Activated CD4-positive, alpha-beta T cell treated with anti-CD3 and anti-CD28 coated beads, Interleukin-2, amount 50 U/mL, for 1 hour (primary cell): ENCODE measurements at regions not wholly inside any gene's neighbourhood (a gene's known extent, or its start where the extent isn't known, plus 50 kb on each side); places are given as distances from the start of the nearest gene placed in this dataset.
"Not testable (repeated sequence)": the region's sequence is repeated elsewhere in the genome, so short reads cannot be mapped to it uniquely, and the experiment has no call there.

Experiments
- DNase-seq: peaks from one replicate; pipeline ENCODE4 v3.0.0-alpha.2; 2020

DNA sequence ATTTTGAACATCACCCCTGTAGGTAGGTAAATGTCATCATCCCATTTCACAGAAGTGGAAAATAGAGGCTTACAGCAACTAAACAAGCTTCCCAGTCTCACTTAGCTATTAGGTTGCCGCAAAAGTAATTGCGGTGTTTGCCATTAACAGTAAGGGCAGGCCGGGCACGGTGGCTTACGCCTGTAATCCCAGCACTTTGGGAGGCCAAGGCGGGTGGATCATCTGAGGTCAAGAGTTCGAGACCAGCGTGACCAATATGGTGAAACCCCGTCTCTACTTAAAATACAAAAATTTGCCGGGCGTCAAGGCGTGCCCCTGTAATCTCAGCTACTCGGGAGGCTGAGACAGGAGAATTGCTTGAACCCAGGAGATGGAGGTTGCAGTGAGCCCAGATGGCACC, 179.7 kb downstream of the IRF8 start:
- not testable (repeated sequence) for DNase-seq

DNA sequence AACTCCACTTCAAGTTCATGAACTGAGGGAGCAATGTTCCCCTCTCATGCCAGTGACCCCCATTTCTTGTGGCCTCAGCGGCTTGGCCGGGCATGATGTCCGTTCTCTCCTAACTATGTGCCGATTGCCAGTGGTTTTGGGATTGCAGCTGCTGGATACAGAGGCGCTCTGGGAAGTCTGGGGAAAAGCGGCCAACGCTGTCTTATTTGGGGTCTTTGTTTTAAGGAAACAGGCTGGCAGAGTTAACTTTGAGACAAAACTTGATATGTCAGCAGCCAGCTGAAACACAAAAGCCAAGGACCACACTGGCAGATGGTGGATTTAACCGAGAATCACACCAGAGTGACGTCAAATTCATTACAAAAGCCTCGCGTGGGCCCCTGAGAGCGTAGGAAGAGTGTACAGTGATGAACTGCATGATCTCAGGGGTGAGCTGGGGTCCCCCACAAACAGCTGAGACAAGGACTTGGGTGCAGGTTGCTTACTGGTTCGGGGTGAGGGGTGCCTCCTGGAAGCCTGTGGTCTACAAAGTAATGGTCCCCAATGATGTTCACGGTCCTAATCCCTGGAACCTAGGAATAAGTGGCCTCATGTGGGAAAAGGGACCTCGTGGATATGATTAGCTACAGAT, 180.4 kb downstream of the IRF8 start:
- no peak for DNase-seq

DNA sequence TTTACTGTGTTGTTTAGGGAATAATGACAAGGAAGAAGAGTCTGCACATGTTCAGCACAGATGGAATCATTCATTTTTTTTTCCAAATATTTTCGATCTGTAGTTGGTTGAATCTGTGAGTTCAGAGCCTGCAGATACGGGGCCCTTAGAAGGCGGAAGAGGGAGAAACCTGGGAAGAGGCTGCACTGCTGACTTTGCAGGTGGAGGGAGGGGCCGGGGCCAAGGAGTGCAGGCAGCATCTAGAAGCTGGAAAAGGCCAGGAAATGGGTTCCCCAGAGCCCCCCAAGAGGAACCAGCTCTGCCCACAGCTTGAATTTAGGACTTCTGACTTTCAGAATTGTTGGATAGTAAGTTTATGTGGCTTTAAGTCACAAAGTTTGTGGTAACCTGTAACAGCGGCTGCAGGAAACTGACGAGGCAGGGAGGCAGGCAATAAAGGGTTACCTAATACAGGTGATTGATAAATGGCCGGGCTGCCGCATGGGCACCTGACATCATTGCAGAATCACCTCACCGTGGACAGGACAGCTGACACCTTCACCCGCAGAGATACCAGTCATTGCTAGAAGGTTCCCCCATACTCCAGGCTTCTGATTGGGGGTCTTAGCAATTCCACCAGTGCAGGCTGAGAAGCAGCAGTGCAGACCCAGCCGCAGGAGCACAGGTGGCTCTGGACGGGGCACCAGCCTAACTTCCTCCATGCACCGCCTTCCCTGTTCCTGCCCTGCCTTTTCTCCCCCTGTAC, 181.3 kb downstream of the IRF8 start:
- DNase-seq = no peak

DNA sequence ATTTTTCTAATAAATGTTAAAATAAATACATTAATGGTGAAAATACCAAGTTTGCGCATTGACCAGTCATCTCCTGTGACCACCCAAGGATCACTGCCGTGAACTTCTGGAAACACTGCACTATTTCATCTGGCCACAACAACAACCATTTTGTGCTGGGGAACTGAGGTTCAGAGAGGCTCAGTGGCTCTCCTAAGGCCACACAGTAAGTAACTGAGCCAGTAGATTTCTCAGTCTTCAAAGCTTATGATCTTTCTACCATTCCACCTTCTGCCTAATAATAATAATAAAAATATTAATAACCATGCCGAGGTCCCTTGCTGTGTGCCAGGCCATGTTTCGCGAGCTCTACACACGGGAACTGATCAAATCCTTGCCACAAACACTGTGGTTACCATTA, 182.0 kb downstream of the IRF8 start:
- DNase-seq = no peak

DNA sequence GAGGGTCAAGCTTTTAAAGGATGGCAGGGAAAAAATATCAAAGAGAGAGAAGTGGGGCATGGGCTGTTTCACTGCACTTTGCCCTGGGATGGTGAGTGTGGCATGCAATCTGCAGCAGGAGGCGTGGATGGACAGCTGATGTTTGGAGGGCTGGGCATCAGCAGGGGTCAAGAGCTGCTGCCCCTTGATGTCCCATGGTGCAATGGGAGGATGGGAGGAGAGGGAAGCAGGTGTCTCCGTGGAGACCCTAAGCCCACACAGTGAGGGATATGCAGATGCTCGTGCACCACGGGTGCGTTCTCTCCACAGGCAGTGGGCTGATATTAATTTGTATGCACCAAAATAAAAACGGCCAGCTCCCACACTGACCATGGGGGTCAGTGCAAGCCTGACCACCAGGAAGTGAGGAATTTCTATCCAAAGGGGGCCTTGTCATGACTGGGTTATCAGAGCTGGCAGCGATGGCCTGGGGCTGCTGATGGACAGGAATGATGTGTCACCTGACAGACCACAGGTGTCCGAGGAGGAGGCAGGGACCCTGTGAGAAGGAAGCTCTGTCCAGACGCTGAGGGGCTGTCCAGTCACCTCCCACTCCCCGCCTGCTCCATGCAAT, 183.6 kb downstream of the IRF8 start:
- no peak for DNase-seq

DNA sequence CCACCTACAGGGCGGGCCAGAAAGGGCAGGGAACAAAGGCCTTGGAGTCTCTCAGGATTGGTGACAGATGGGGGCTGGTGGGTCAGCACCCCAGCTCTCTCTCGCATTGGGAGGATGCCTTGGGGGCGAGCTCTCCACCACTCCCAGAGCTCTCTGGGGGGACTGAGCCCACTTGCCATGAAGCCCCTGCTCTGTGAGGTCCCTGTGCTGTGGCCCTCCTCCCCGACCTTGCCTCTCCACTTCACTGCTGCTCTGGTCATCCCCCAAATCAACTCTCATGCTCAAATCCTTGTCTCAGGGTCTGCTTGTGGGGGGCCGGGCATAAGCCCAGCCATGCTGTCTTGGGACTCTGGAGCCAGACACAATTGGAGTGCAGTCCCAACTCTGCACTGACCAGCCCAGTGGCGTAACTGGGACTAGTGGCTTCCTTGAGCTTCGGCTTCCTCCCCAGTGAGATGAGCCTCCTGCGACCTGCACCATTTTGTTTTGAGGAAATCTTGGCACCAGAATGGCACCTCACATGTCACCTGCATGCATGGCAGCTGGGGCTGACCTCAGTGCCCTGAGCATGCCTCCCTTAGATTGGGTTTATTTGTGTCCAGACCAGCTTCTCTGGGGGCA, 184.5 kb downstream of the IRF8 start:
- no peak for DNase-seq

DNA sequence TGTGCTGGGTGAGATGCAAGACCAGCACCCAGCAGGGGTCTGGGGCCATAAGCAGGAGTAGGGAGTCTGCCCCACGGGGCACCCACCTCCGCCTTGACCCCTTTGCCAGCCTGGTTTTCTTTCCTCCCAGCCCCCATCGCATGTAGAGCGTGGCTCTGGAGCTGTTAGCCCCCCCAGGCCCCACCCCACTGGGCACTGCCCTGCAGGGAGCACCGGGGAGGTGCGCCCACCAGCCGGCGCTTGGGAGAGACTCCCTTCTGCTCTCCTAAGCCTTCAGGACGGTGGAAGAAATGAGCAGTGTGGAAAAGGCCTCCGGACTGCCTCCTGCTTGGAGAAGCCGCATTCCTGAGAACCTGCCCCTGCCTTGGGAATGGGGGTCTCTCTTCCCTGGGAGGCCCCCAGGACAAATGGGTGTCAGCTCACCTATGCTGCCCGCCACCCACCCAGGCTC, 186.2 kb downstream of the IRF8 start:
- DNase-seq = no peak

DNA sequence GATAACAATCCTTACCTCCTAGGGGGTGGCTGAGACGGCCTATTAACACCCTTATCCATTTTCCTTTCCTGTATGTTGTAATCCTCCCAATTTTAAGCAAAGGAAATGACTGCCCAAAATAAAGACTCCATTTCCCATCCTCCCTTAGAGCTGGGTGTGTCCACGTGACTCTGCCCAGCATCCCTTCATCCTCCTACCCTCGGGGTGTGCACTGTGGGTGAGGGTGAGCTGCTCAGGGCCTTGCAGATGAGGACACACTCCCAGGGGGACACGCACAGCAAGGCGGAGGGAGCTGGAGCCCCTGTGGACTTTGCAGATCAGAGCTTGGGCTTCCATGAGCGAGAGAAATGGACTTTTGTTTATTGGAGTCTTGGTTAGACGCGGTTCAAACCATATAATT, 186.8 kb downstream of the IRF8 start:
- DNase-seq = no peak

DNA sequence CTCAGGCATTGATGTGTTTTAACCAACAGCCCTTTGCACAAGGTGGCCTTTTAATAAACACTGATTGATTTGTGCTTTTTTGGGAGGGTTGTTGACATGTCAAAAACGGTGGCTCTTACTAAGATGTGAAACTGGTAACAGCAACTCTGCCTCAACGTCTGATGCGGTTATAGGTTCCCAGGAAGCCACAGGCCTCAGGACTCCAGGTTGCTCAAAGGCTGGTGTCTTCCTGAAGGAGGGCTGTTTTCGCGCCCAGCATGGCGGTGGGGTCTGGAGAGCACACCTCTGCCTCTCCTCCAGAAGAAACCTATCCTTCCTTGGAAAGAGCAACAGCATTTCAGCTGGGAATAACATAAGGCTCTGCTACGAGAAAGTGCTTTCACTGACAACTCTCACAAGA, 187.5 kb downstream of the IRF8 start:
- DNase-seq = no peak

DNA sequence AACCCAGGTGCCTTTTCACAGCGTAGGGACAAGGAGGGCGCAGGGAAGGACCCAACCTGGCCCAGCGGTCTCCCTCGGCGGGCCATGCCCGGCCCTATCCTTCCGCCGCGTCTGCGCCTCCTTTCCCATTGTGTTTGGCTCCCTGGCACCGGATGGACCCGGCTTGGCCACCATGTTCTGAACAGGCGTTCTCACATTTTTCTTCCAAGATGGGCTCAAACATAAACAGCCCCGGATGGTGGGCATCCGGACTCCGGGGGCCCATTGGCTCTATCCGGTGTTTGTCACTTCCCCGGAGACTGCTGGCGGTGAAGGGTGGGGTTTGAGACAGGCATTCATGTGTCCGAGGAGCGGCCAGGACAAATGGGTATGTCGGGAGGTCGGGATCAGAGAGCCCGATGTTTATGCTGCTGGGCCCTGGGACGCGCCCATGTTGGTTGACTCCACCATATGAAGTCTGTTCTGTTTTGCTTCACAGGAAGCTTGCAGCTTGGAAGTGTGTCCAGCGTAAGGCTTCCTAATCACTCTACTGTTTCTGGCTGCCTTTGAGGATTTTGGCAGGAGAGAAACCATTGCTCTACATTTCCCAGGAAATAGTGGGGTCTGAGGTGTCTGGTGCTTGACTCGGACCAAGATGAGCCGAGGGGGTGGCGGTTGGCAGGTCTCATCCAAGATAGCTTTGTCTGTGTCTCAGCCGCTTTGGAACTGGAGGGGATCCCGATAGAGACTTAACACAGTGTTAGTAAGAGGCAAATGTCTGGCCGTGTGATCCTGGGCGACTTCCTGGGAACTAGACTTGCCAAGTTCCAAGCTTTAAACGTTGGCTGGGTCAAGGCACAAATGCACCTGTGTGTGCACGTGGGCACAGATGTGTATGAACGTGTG, 188.3 kb downstream of the IRF8 start:
- no peak for DNase-seq

DNA sequence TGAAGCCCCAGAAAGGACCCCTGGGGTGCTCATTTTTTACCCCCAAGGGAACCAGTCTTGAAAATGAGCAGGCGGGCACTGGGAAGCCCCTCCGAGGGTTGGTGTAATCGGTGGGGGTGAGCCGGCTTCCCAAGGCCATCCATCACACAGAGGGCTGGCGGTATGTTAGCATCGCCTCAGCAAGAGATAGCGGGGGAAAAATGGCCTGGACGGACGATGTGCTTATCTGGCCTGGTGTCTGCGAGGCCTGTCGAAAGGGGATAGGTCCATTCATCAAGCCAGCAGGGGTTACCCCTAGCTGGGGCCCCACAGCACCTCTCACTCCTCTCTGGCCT, 188.9 kb downstream of the IRF8 start:
- DNase-seq = no peak

DNA sequence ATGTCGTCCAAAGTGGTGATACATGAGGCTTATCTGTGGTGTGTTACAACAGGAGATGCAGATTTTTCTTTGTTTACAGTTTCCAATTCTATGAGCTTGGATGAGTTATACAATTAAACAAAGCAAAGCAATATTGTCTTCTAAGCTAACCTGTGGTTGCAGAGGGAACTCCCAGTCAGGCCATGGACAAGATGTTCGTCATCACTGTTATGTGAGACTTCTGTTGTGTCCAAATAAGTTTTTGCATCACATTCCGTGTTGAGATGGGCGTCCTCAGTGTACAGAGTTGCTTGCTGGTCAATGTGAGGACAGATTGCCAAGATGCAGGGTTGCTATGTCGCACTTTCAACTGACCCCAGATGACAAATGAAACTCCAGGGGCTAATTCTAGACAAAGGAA, 189.3 kb downstream of the IRF8 start:
- DNase-seq = no peak

DNA sequence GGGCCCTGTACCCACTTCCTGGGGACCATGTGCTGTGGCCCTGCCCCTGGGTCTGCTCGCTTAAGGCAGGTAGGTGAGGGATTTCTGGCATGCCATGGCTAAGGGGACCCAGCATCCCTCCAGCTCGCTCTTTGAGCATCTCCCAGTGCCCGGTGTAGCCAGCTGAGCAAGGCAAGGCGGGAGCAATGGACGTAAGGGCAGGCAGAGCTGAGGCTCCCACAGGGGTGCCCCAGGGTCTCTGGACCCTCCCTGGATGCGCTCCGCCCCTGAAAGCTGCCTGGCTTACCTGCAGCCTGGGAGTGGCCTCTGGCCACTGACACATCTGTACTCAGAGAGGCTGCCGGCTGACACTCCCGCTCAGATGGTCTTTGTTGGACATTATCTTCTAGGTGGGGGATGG, 189.9 kb downstream of the IRF8 start:
- no peak for DNase-seq

DNA sequence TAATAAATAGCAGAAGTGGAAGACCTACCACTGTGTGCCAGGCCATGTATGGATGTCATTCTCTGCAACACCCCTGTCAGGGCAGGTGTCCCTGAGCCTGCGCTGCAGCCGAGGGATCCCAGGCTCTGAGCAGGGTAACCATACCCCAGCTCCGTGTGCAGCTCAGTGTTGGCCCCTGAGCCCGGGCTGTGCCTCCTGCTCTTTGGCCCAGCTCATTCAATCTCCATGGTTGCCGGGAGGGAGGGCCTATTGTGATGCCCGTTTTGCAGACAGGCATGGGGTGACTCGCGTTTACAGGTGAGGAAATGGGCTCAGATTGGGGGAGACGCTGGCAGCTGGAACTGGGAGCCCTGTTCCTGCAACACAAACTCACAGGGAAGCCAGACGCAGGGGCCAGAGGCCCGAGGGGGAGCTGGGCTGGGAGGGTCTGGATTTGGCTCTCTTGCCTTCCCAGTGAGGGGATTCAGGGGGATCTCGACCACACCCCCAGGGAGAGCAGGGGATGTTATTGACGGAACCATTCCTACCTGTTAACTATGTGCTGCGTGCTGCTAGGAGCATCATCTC, 190.5 kb downstream of the IRF8 start:
- no peak for DNase-seq

DNA sequence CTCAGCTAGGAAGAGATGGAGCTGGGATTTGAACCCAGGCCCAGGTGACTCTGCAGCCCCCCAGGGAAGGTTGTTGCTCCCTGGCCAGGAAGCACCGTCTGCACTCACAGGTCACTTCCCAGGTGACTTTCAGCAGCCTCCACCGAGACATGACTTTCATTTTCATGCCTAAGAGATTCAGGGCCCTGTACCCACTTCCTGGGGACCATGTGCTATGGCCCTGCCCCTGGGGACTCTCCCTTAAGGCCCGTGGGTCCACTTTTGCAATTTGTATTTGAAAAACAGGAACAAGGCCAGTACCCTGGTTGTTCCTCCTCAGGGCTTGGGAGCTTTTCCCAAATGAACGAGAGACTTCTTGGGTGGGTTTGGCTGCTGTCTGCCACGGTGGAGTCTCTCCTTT, 191.0 kb downstream of the IRF8 start:
- no peak for DNase-seq

DNA sequence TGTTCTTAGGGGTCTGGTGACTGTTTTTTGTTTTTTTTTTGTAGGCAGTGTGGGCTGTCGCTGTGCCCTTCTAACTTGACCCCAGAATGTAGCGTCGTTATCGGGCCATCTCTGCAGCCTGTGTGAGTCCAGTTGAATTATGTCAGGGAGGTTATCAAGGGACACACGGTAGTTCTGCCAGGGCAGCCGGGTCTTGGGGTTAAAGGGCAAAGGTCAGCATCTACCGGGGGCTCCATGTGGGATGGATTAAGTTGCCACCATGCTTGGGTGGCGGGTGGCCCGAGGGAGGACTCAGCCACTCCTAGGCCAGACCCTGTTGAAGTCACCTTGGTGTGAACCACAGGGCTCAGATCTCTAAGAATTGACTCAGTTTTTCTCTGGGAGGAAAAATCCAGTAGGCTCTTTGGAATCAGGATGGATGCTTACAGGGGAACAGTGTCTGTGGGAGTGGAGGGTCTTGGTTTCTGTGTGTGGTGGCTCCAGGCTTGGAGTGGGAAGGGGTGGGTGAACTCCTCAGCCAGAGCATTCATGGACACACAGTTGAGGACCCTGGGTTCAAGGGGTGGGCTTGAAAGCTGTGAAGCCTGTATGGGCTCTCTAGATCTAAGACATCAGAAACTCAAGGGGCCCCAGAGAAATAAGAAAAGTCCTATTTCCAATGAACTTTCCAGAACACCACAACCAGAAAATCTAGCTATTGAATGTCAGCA, 191.7 kb downstream of the IRF8 start:
- no peak for DNase-seq

DNA sequence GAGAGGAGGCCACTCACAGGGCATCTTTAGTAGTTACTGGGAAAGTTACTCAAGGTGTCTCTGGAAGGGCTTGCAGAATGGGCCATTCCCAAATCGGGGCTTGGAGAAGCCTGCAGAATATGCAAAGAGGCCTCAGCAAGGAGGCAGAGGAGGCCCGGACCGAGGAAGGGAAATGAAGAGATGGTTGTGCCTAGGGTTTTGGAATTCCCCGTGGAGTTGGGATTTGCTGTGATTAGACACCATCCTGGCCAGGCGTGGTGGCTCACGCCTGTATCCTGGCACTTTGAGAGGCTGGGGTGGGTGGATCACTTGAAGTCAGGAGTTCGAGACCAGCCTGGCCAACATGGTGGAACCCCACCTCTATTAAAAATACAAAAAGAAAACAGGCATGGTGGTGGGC, 193.0 kb downstream of the IRF8 start:
- no peak for DNase-seq

DNA sequence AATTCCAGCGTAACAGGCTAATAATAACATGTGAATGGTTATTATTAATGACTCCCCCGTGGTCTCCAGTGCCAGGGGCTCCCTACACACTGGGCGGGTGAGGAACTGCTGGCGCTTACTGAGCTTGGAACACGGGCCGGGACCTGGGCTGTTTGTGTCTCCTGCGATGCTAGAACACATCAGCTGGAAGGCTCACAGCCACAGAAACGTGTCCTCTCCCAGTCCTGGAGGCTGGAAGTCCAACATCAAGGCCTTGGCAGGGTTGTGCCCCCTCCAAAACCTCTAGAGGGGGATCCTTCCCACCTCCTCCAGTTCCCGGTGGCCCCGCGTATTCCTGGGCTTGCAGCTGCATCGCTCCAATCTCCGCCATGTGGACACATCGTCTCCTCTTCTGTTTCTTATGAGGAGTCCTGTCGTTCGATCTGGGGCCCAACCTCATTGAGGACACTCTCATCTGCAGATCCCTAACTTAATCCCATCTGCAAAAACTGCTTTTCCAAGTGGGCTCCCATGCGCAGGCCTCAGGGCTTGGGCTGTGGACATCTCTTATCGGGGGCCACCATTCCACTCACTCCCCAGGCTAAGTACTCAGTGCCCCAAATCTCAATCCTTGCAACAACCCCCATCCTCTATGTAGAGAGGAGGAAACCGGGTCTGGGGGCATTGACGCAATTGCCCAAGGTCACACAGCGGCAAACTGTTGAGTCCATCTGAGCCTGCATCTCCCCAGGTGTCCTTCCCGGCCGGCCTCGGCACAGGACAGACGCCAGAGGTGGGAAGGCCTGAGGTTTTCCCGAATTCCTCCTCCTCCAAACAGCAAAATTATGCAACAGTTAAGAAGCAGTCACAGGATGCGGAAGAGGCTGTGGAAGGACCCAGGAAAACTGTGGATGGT, 193.9 kb downstream of the IRF8 start:
- no peak for DNase-seq

DNA sequence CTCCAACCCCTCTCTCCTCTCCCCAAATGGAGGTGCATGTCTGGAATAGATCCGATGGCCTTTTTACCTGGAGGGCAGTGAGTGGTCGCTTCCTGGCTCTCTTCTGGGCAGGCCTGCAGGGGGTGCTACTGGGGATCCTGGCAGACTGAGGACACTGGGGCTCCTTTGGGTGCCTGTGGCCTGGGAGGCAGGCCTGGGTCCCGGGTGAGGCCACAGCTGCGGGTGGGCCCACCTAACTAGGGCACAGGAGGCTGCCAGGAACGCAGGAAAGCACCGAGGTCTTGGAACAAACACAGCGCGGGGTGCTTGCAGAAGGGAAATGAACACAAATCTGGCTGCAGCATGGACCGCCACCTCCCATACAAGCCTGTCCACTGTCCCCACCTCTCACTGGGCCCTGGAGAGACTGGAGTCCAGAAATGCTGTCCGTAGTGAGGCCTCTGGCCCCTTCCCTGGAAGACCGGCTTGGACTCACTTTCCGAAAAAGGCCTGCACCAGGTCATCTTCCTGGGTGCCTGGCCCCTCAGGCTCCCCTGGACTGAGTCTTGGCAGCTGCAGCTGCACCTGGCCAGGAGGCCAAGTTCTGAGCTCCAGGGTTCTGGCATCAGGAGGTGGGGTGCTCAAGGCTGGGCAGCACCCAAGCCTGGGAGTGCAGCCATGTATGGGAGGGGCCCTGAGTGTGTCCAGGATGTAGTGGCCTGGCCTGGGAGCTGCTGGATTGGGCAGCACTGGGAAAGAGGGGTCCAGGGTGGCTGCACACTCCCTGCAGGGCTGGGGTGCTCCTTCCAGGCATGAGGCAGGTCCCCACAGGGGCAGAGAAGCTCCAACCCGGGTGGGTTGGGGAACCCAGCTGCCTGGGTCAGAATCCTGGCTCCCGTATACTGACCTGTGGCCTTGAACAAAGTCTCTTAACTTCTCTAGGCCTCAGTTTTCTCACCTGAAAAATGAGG, 195.1 kb downstream of the IRF8 start:
- DNase-seq = no peak
